ENCODE measurements at regions not wholly inside any gene's neighbourhood (a gene's known extent, or its start where the extent isn't known, plus 50 kb on each side); places are given as distances from the start of the nearest gene placed in this dataset.

DNA sequence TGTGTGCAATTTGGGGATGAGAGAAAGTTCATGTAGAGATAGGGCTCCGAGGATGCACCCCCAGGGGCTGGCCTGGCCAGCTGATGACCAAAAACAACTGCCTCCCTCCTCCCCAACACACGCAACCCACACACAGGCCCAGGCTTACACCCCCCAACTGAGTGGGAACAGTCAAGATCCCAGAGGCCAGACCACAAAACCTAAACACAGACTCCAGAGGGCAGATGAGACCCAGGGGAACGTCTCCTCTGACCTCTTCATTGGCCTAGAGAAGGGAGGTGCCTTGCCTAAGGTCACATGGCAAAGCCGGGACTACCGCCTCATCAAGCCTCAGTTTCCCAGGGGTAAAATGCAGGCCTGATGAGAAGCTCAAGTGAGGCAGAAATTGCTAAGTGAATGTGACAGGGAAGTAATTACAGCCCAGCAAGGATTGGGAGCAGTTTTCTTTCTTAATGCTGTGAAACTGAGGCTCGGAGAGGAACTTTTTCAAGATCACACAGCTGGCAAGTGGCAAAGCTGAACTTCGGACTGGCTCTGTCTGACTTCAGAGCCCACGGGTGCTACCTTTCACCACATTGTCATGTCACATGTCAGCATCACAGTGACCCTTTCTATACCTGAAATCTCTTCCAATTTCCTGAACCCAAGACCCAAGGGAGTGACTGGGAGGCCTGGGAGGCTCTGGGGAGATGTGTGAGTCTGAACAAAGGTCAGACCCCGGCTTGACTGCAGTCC, 69.9 kb upstream of the WNT11 start:
- no peak for DNase-seq

DNA sequence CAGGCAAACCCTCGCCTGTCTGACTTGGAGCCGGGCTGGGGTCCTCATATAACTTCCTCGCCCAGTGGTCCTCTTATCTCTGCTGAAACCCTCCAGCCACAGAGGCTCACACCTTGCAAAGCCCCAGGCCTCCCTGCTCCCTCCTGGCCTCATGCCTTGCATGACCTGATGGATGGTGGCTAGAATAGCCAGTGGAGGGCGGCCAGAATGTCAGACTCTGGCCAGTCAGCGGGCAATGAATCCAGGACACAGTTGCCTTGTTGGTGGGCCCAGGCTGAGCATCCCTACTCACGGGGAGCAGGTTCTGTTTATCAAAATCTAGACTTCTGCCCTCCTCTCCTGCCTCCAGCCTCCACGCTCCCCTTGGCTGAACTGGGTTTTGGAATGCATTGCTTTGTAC, 69.1 kb upstream of the WNT11 start:
- no peak for DNase-seq

DNA sequence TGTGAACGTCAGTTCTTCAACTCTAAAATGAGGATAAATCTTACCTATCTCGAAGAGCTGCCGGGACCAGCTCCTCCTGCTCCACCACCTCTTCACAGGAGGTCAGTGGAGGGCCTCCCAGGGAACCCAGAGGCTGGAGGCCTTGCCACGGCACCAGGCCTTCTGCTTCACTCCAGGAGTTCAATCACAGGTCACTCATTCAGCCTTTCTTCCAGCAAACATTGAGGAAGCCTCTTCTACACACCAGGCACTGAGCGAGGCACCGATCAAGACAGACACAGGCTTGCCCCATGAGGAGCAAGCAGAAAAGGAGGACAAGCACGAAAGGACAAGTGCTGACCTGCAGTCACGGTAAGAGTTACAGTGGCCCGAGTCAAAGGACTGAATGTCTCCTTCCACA, 64.8 kb upstream of the WNT11 start:
- DNase-seq = no peak

DNA sequence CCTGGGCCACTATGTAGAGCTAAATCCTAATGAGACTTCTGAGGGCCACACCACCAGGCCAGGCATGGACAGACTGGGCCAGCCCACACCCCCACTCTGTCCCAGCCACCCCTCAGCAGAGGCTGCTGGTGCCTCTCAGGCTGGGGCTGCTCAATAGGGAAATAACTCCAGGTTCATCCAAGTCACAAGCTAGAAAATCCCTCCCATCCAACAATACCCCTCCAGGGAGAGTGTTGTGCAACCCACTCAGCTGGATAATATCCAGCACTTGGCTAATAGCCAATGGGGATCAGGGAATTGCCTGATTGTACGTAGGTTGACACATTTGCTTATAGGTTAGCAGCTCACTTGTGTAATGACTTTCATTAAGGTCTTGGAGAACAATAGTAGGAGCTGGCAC, 64.1 kb upstream of the WNT11 start:
- peak; percentile 86 for DNase-seq

DNA sequence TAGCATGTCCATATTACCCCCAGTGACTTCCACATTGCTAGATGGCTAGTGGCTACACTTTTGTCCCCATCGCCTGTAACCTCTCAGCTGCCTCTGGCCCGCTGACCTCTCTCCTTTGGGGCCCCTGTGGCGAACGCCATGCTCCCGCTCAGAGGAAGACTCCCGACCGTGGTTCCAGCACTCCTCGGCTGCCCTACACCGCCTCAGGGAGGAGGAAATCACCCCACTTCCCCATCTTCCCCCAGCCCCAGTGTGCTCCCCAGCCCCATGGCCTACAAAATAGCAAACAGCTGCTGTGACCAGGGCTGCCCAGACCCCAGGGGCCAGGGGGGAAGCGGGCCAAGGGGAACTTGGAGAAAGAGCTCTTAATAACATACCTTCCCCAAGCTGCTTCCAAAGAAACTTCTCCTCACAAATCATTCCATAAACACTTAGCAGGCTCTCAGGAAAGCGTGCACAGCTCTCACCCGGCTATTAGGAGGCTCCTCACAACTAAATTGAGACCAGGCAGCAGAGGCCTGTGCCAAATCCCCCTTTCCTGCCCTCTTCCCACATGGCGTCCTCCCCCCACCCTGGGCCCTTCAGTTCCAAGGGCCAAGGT, 63.5 kb upstream of the WNT11 start:
- DNase-seq = peak; percentile 68

DNA sequence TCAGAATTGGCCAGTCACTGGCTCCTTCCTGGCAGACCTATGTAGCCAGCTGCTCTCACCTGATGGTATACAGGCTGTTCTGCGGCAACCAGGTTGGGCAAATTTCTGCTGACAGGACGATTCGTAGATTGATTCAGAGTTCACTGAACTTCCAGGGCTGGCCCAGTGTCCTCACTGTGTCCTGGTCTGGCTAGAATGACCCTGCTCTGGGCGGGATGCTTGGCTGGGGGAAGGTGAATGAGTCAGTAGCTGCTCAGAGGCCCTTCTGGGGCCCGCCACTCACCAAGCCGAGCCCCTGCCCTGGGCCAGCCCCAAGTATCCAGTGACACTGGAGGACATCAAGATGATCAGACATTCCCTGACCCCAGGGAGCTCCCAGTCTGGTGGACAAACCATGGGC, 62.9 kb upstream of the WNT11 start:
- no peak for DNase-seq

DNA sequence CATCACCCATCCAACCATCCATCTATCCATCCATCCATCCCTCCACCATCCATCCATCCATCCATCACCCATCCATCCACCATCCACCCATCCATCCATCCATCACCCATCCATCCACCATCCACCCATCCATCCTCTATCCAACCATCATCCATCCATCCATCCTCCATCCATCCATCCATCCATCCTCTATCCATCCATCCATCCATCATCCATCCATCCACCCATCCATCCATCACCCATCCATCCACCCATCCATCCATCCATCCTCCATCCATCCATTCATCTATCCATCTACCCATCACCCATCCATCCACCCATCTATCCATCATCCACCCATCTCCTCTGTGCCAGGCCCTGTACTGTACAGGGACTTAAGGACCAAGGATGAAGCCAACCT, 62.2 kb upstream of the WNT11 start:
- DNase-seq = no peak

DNA sequence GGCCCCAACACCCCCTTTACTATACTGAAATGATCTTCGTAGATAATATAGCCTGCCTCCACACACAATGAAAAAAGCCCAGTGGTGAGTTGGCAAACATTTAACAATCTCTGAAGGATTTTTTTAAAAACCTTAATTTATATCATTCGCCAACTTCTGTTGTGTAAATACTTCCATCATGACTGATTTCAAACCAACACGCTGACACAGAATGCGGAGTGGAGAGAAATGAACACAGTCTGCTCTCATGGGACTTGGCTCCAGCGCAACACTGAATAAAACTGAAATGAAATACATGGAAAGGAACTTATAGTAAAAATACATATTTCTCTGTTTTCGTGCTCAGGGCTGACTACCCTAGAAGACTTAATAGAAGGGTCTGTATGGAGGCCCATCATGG, 61.3 kb upstream of the WNT11 start:
- no peak for DNase-seq

DNA sequence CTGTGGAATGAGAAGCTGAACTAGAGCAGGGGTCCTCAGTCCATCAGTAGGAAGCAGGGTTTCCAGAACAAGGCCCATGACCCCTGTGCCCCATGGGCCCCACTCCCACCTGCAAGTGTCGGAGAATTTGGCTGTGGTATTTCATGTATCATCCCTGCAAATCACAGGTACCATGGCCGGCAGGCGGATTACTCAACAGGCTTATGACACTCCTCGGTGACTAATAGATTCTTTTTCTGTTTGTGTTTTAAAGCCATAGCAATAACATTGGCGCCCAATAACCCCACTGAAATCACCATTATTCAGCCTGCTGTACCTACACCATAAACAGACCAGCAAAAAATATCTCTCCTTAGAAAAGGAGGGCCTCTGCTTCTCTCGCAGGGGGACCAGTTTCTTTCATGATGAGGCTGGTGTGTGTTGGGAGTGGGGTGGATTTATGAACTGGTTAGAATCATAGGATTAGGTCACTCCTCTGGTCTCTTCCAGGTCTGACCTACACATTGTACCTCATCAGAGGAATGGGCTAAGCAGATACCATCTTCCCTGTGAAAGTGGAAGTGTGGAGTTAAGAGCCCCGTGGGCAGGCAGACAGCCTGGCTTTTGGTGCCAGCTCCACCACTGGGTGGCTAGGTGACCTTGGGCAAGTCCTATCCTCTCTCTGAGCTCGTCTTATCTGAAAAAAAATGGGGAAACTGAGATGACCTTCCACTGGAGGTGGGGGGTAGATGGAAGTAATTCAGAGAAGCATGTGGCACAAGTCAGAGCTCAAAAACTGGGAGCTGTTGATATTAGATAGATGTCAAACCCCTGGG, 60.2 kb upstream of the WNT11 start:
- DNase-seq = no peak

DNA sequence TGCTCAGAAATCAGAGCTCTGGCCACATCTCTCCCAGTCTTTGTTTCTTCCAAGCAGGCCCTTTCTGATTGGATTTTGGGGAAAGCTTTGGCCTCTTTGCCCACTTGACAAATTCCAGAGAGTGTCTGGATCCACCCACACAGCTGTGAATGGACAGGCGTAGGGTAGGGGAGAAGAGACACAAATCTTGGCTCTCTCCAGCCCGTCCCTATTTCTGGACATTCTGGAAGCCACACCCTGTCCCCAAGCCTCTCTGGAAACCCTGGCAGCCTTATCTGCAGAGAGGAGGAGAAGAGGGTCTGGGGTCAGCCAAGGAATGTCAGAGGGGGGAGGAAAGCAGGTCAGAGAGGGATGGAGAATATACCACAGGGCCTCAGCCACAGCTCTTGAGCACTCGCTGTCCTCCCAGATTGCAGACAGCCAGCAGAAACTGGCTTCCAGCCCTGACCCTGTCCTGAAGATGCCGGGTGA, 59.5 kb upstream of the WNT11 start:
- no peak for DNase-seq

DNA sequence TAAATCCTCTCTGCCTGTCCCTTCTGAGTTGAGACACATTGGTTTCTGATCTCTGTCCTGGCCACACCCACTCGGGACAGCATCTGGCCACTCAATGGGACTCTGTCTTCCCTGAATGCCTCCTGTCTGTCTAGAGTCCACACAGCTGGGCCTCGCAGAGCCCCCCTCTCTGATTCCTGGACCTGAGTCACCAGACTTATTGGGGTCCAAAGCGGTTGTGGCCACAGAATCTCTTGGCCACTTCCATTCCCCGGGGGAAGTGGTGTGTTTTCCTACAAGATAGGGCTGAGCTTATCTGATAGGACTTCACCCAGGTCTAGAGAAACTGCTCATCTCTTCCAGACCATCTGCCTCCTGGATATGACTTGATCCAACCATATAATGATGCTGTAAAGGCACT, 57.4 kb upstream of the WNT11 start:
- DNase-seq = no peak

DNA sequence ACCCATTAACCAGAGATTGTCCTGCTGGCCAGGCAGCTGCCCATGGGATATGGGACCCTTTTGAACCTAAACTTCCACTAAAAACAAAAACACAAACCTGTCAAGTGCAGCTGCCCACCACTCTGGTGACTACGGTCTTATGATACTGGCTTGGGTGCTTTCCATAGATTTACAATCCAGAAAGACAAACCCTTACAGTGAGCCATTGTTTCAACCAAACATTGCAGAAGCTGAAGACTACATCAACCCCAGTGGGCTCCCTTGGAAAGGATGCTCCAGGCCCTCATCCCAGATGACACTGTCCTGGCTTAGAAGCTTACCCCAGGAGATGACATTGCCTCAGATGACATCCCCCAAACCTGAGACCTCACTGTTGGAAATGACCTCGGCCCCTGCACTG, 56.9 kb upstream of the WNT11 start:
- DNase-seq = no peak

DNA sequence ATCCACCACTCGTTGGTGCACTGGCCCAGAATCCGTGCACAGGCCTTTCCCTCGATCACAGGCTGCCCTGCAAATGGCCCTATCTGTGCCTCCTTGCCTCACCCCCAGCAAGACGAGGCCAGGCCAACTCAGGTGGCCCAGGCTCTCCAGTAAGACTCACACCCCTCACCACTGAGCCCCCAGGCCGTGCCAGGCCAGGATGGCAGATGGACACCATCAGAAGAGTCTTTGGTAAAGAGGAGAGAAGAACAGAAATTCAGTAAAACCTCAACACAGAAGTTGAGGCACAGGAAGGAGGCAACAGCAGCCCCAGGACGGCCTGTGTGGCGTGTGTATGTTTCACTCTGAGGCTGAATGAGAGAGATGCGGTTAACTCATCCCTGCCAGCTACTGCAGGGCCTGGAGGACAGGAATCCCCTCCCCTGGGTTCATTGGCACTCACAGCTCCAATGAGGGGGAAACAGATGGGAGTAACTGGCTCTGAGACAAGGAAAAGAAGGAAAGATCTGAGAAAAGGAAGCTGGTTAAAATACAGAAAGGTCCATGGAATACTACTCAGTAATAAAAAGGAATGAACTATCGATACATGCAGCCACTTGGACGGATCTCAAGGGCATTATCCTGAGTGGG, 54.1 kb upstream of the WNT11 start:
- no peak for DNase-seq

DNA sequence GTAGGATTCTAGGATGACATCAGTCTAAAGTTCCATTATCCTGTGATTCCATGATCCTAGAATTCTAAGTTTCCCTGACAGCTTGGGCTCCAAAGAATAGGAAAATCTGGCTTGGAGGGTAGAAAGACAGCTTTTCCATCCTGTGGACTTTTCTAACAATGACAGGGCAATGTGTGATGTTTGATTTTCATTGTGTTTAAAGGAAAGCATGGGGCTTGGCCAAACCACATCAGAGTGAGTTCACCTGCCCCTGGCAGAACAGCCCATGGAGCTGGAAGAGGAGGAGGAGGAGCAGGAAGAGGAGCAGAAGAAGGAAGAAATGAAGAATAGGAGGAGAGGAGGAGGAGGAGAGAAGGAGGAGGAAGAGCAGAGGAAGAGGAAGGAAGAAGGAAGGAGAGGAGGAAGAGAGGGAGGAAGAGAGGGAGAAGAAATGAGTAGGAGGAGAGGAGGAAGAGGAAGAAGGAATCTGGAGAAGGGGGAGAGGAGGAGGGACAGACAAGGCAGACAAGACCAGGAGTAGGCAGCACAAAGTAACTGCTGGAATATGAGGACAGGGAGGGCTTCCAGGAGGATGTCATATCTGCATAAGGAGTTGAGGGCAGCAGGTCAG, 53.1 kb upstream of the WNT11 start:
- no peak for DNase-seq

DNA sequence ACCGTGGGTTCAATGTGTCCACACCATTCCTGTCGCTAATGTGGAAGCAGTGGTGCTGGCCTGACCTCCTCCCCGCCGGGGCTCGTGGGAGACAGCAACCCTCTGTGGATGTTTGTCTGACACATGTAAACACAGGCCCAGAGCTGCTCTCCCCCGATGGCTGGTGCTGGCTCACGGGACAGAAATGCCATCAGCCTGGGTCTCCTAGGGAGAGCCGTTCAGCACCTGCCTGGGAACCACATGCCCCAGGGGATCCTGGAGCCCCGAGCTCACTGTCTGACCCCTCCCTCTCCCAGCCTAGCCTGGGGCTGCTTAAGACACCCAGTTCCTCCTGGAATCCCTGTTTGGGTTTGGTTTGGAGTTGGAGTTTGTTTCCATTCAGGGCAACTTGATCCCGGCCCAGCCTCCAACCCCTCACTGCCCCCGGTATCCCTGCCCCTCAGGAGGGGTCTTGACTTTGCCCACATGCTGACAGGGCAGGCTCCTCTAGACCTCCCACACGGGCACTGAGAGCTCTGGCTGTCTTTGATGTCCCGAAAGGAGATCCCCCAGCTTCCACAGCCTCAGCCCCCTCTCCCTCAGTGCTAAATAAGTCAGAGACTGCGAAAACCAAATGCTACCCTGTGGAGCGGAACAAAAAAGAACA, 50.9 kb upstream of the WNT11 start:
- DNase-seq = peak; percentile 16

DNA sequence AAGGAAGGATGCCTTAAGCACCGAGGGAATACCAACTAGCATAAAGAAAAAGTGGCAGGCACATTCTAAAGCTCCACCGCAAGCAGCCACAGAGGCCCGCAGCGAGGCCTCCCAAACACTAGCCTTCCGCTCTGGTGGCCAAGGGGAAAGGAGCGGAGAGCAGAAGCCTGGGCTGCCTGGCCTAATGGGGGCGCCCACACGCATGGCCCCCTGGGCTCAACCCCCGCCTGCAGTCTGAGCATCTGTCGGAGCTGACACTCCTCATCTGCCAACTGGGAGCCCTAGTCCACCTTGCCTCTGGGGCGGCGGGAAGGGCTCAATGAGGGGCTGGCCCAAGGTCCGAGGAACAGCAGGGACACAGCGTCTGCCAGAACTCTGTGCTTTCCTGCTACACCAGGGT, 50.1 kb upstream of the WNT11 start:
- peak; percentile 27 for DNase-seq
